ENCODE measurements at regions not wholly inside any gene's neighbourhood (a gene's known extent, or its start where the extent isn't known, plus 50 kb on each side); places are given as distances from the start of the nearest gene placed in this dataset.
"Not testable (repeated sequence)": the region's sequence is repeated elsewhere in the genome, so short reads cannot be mapped to it uniquely, and the experiment has no call there.

DNA sequence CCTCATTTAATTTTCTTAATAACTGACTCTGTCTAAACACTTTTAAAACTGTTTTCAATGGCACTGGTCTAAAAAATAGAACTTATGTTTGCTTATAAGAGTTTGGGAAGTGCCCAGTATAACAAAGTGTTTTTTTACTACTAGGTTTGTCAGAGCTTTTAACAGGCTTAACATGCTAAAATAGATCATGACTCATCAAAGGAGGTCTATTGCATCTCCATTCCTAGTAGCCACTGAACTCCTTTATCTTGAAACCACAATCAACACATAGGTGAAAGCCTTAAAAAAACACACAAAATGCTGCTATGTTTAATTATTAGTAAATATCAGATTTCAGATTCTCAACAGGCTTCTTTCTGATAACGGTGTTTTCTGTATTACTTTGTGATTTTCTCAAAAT is 196.4 kb upstream of the KIF2B start (continued):
- TF ChIP-seq, protein P1, sequence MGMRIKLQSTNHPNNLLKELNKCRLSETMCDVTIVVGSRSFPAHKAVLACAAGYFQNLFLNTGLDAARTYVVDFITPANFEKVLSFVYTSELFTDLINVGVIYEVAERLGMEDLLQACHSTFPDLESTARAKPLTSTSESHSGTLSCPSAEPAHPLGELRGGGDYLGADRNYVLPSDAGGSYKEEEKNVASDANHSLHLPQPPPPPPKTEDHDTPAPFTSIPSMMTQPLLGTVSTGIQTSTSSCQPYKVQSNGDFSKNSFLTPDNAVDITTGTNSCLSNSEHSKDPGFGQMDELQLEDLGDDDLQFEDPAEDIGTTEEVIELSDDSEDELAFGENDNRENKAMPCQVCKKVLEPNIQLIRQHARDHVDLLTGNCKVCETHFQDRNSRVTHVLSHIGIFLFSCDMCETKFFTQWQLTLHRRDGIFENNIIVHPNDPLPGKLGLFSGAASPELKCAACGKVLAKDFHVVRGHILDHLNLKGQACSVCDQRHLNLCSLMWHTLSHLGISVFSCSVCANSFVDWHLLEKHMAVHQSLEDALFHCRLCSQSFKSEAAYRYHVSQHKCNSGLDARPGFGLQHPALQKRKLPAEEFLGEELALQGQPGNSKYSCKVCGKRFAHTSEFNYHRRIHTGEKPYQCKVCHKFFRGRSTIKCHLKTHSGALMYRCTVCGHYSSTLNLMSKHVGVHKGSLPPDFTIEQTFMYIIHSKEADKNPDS (CRISPR knock-in tag; IDR thresholded peaks at IDR 0.05) = no peak
- TF ChIP-seq MIER3 (CRISPR knock-in tag; IDR thresholded peaks at IDR 0.05; ENCODE audit: borderline replicate concordance) (no peak), GTF2F1 (IDR thresholded peaks at IDR 0.05; ENCODE audit: low read length) (no peak), ZFP91 (CRISPR knock-in tag; IDR thresholded peaks at IDR 0.05; ENCODE audit: borderline replicate concordance) (no peak), ARHGAP35 (CRISPR knock-in tag; IDR thresholded peaks at IDR 0.05; ENCODE audit: borderline replicate concordance) (no peak), ZNF772 (CRISPR knock-in tag; IDR thresholded peaks at IDR 0.05) (no peak), NFRKB (IDR thresholded peaks at IDR 0.05) (no peak)

DNA sequence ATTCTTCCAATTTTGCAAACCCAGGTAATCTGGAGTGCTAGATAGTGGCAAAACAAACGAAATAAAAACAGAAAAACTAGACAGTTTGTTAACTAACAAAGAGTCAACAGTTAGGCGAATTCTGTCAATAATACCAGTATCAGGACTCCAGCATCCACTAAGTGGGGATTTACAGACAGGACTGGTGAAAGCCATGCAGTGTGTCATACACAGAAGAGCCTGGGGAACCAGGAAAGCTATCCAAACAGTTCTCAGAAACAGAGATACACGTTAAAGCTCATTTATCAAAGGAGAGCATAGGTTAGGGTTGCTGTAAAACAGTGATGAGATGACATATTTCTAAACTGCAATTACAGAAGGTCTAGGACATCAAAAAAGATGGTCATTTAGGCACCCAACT is 203.7 kb upstream of the KIF2B start:
- intact Hi-C loops (cut with micrococcal nuclease; ENCODE audit: unreplicated experiment) (no loop called here), in situ Hi-C loops (cut with HindIII; ENCODE audit: extremely low pct_ligation_motif_present, low pct_unique_long_range_greater_than_20kb) (no loop called here)
- no peak overlapping the region for H3K27ac ChIP-seq (ENCODE audit: extremely low read length, insufficient read depth, low read length)
- TF ChIP-seq FOXA1 (IDR thresholded peaks at IDR 0.05) (no peak), FOXA1 (CRISPR knock-in tag; IDR thresholded peaks at IDR 0.05) (no peak)
- H2AFZ ChIP-seq (ENCODE audit: low read length) = no peak overlapping the region
- ChIA-PET POLR2A (no interaction called here), CTCF (ENCODE audit: low intra/inter-chr PET ratio, low total read pairs) (no interaction called here)
- H3K4me2 ChIP-seq (ENCODE audit: low read depth, low read length) = no peak overlapping the region
- H3K9me3 ChIP-seq (ENCODE audit: low read length) = peaks cover 67% of the 10 kb centered on the region
- no peaks in the 10 kb centered on the region; a peak in 1 of 5 replicates for H3K27me3 ChIP-seq (ENCODE audit: control insufficient read depth in 1 of 2, insufficient read depth in 2 of 2, low read length in 2 of 2)
- no TSS peak for BruUV-seq (replicated peaks)
- no peak overlapping the region for H3K4me3 ChIP-seq (replicated peaks in 1 of 3; ENCODE audit: insufficient read depth in 1 of 3, low read depth in 2 of 3, low read length in 3 of 3)
- WGBS (ENCODE audit: low lambda C conversion rate) = under 1% methylated on average over 3 of the region's 3 CpGs
- H4K20me1 ChIP-seq (ENCODE audit: insufficient read depth, low read length) = no peaks in the 10 kb centered on the region
- no peaks in the 10 kb centered on the region for H3K4me1 ChIP-seq (ENCODE audit: insufficient read depth, low read length)
- no peak overlapping the region for H3K9ac ChIP-seq (ENCODE audit: insufficient read depth, low read depth, low read length)
- ATAC-seq (no peak), DNase-seq (ENCODE audit: low spot score) (no peak), FAIRE-seq (no peak)
- H3K79me2 ChIP-seq (ENCODE audit: insufficient read depth, low read length) = no peaks in the 10 kb centered on the region
- H3K36me3 ChIP-seq (replicated peaks in 1 of 2; ENCODE audit: control insufficient read depth in 1 of 2, insufficient read depth in 2 of 2, low read length in 2 of 2) = no peaks in the 10 kb centered on the region

GRCh38 chr17:53608208-53608607 is 214.5 kb upstream of the KIF2B start:
- H3K4me3 ChIP-seq (replicated peaks in 1 of 3; ENCODE audit: insufficient read depth in 1 of 3, low read depth in 2 of 3, low read length in 3 of 3); intact Hi-C loops (cut with micrococcal nuclease; ENCODE audit: unreplicated experiment); H4K20me1 ChIP-seq (ENCODE audit: insufficient read depth, low read length); H3K4me2 ChIP-seq (ENCODE audit: low read depth, low read length); H3K27ac ChIP-seq (ENCODE audit: extremely low read length, insufficient read depth, low read length); BruUV-seq (replicated peaks); H3K4me1 ChIP-seq (ENCODE audit: insufficient read depth, low read length); H3K36me3 ChIP-seq (replicated peaks in 1 of 2; ENCODE audit: control insufficient read depth in 1 of 2, insufficient read depth in 2 of 2, low read length in 2 of 2); DNase-seq (ENCODE audit: low spot score); CTCF ChIA-PET (ENCODE audit: low intra/inter-chr PET ratio, low total read pairs); in situ Hi-C loops (cut with HindIII; ENCODE audit: extremely low pct_ligation_motif_present, low pct_unique_long_range_greater_than_20kb); H3K9ac ChIP-seq (ENCODE audit: insufficient read depth, low read depth, low read length); H3K79me2 ChIP-seq (ENCODE audit: insufficient read depth, low read length); ATAC-seq; H3K27me3 ChIP-seq (ENCODE audit: control insufficient read depth in 1 of 2, insufficient read depth in 2 of 2, low read length in 2 of 2); H2AFZ ChIP-seq (ENCODE audit: low read length); FAIRE-seq; POLR2A ChIA-PET: not testable (repeated sequence)
- peaks cover 80% of the 10 kb centered on the region for H3K9me3 ChIP-seq (ENCODE audit: low read length)
- 6% methylated on average over 5 of the region's 5 CpGs for WGBS (ENCODE audit: low lambda C conversion rate)

Measured in HepG2 (cell line).